ENCODE measurements at regions not wholly inside any gene's neighbourhood (a gene's known extent, or its start where the extent isn't known, plus 50 kb on each side); places are given as distances from the start of the nearest gene placed in this dataset.

DNA sequence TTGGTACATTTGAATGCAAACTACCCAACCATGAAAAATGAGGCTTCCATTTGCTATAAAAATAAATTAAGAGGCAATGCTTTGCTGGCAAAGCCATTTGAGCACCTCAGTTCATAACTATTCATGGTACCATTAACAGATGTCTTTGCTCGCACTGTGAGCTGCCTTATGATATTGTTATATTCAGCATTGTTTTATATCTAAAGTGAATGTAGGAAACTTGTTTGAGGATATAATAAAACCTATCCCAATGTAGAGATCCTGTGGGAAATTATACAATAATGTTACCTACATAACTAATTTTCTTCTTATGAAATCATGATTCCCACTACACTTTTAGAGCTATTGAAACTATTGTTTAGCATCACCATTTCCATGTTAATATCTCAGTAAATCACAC, 125.2 kb upstream of the TRAM1L1 start:
- no peak for TF ChIP-seq POLR2A (IDR thresholded peaks at IDR 0.05)
- H3K27me3 ChIP-seq = no peaks in the 10 kb centered on the region
- in situ Hi-C loops (cut with MboI; ENCODE audit: low sequenced_read_pairs in 4 of 4) (no loop called here), intact Hi-C loops (cut with DNase I; ENCODE audit: low total_unique reads) (no loop called here)
- ATAC-seq (no peak), DNase-seq (no peak)
- no peak overlapping the region for H3K4me3 ChIP-seq
- H3K36me3 ChIP-seq = no peaks in the 10 kb centered on the region
- H3K4me1 ChIP-seq = no peaks in the 10 kb centered on the region
- no peaks in the 10 kb centered on the region for H3K9me3 ChIP-seq
- no peak overlapping the region for H3K27ac ChIP-seq

DNA sequence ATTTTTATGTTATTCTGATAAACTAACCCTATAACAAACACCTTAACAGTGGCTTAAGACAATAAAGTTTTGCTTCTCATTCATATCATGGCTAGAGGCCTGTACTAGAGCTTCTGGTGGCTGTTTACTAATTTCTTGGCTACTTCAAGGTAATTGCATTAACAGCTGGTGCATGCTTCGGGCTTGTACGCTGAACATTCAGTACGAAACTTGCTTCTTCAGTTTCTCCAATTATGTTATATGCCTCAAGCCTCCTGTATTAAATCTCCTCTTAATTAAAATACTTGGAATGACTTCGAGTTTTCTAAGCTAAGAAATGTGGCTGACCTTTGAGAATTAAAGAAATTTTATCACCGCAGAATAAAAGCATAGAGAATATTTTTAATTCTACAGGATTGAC, 138.9 kb upstream of the TRAM1L1 start:
- no peaks in the 10 kb centered on the region for H3K9me3 ChIP-seq
- no peaks in the 10 kb centered on the region for H3K4me1 ChIP-seq
- no peaks in the 10 kb centered on the region for H3K27me3 ChIP-seq
- intact Hi-C loops (cut with DNase I; ENCODE audit: low total_unique reads) = no loop called here
- TF ChIP-seq, protein P1, sequence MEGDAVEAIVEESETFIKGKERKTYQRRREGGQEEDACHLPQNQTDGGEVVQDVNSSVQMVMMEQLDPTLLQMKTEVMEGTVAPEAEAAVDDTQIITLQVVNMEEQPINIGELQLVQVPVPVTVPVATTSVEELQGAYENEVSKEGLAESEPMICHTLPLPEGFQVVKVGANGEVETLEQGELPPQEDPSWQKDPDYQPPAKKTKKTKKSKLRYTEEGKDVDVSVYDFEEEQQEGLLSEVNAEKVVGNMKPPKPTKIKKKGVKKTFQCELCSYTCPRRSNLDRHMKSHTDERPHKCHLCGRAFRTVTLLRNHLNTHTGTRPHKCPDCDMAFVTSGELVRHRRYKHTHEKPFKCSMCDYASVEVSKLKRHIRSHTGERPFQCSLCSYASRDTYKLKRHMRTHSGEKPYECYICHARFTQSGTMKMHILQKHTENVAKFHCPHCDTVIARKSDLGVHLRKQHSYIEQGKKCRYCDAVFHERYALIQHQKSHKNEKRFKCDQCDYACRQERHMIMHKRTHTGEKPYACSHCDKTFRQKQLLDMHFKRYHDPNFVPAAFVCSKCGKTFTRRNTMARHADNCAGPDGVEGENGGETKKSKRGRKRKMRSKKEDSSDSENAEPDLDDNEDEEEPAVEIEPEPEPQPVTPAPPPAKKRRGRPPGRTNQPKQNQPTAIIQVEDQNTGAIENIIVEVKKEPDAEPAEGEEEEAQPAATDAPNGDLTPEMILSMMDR (IDR thresholded peaks at IDR 0.05 in 4 of 5, conservative IDR thresholded peaks at IDR 0.05 in 1 of 5) = no peak
- TF ChIP-seq POLR2A (IDR thresholded peaks at IDR 0.05) = no peak
- no peak for DNase-seq
- no peak overlapping the region for H3K27ac ChIP-seq
- in situ Hi-C loops (cut with MboI; ENCODE audit: low sequenced_read_pairs in 4 of 4) = no loop called here
- ATAC-seq = no peak
- no peak overlapping the region for H3K4me3 ChIP-seq
- H3K36me3 ChIP-seq = no peaks in the 10 kb centered on the region

DNA sequence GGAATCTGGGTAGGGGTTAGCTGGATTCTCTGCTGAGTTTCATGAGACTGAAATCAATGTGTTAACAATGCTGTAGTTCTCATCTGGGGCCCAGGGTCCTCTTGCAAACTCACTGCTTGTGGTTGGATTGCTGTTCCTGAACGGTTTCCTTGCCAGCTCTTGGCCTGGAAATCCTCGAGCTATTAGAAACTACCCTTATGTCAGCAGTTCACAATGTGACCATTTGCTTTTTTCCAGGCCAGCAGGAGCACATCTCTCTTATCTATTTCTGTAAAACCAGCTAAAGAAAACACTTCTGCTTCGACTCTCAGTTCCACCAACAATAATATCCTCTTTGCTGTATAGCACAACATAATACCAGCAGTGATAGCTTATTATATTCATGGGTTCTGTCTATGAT, 140.1 kb upstream of the TRAM1L1 start:
- intact Hi-C loops (cut with DNase I; ENCODE audit: low total_unique reads) (no loop called here), in situ Hi-C loops (cut with MboI; ENCODE audit: low sequenced_read_pairs in 4 of 4) (no loop called here)
- no peak for ATAC-seq
- Histone ChIP-seq H3K27ac (no peak overlapping the region), H3K27me3 (no peaks in the 10 kb centered on the region), H3K4me3 (no peak overlapping the region), H3K9me3 (no peaks in the 10 kb centered on the region), H3K4me1 (no peaks in the 10 kb centered on the region), H3K36me3 (no peaks in the 10 kb centered on the region)
- TF ChIP-seq POLR2A (IDR thresholded peaks at IDR 0.05) = no peak
- TF ChIP-seq, protein P1 (IDR thresholded peaks at IDR 0.05 in 4 of 5, conservative IDR thresholded peaks at IDR 0.05 in 1 of 5) = no peak
- no peak for DNase-seq

DNA sequence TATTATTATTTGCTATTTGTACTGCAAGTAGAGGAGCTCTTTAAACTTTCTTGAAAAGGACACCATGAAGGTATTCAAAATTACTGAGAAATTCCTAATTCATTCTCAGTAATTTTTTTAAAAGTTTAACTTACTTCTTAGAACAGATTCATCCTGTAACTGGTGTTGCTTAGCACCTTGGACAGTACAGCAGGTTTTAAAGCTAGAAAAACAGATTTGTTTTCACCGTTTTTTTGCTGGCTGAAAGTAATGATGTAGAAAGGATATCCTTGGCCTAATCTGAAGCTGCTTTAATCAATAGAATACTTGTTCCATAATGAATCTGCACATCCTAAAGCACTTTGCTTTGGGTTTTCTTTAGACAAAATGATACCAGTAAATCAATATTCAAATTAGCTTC, 142.5 kb upstream of the TRAM1L1 start:
- H3K9me3 ChIP-seq = no peaks in the 10 kb centered on the region
- no peaks in the 10 kb centered on the region for H3K36me3 ChIP-seq
- no peak for DNase-seq
- TF ChIP-seq, protein P1 (IDR thresholded peaks at IDR 0.05 in 4 of 5, conservative IDR thresholded peaks at IDR 0.05 in 1 of 5) = no peak
- TF ChIP-seq POLR2A (IDR thresholded peaks at IDR 0.05) = no peak
- intact Hi-C loops (cut with DNase I; ENCODE audit: low total_unique reads) = no loop called here
- H3K27me3 ChIP-seq = no peaks in the 10 kb centered on the region
- ATAC-seq = no peak
- in situ Hi-C loops (cut with MboI; ENCODE audit: low sequenced_read_pairs in 4 of 4) = no loop called here
- no peak overlapping the region for H3K27ac ChIP-seq
- H3K4me3 ChIP-seq = no peak overlapping the region
- no peaks in the 10 kb centered on the region for H3K4me1 ChIP-seq

DNA sequence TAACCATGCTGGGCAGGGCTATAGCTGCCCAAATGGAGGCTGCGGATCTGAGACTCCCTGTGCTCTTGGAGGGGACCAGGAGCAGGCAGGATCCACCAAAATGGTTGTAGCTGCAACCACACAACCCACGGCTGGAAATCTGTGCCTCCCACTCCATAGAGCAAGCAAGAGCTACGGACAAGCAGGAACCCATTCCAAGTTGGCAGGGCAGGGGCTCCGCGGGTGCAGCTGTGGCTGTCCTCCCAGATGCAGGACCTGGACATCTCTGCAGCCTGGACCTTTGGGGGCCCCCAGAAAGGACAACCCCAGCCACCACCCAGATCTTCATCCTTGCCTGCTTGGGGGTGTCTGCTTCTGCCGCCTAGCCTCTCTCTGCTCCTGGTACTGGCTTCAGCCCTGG, 154.1 kb upstream of the TRAM1L1 start:
- Histone ChIP-seq H3K4me1 (no peaks in the 10 kb centered on the region), H3K36me3 (no peaks in the 10 kb centered on the region), H3K27ac (no peak overlapping the region), H3K4me3 (no peak overlapping the region), H3K27me3 (no peaks in the 10 kb centered on the region), H3K9me3 (no peaks in the 10 kb centered on the region)
- in situ Hi-C loops (cut with MboI; ENCODE audit: low sequenced_read_pairs in 4 of 4) (no loop called here), intact Hi-C loops (cut with DNase I; ENCODE audit: low total_unique reads) (no loop called here)
- TF ChIP-seq POLR2A (IDR thresholded peaks at IDR 0.05) = no peak
- TF ChIP-seq, protein P1 (IDR thresholded peaks at IDR 0.05 in 4 of 5, conservative IDR thresholded peaks at IDR 0.05 in 1 of 5) = no peak
- DNase-seq (no peak), ATAC-seq (no peak)

Data from gastrocnemius medialis (tissue), 4 donors.